NK-92 treated with Interleukin-12 subunit alpha and Interleukin-12 subunit beta, amount 100 ng/mL, for 24 hours (cell line): ENCODE measurements at regions not wholly inside any gene's neighbourhood (a gene's known extent, or its start where the extent isn't known, plus 50 kb on each side); places are given as distances from the start of the nearest gene placed in this dataset.
"Not testable (repeated sequence)": the region's sequence is repeated elsewhere in the genome, so short reads cannot be mapped to it uniquely, and the experiment has no call there.

ENCODE experiments used
- DNase-seq: peaks from one replicate; lab custom pipeline; 2025; lab: John Stamatoyannopoulos, UW

GRCh38 chr6:115545672-115545986, 515.1 kb downstream of the FRK start:
- DNase-seq, result no peak

GRCh38 chr6:115544765-115545671, 515.7 kb downstream of the FRK start:
- DNase-seq, result no peak

DNA sequence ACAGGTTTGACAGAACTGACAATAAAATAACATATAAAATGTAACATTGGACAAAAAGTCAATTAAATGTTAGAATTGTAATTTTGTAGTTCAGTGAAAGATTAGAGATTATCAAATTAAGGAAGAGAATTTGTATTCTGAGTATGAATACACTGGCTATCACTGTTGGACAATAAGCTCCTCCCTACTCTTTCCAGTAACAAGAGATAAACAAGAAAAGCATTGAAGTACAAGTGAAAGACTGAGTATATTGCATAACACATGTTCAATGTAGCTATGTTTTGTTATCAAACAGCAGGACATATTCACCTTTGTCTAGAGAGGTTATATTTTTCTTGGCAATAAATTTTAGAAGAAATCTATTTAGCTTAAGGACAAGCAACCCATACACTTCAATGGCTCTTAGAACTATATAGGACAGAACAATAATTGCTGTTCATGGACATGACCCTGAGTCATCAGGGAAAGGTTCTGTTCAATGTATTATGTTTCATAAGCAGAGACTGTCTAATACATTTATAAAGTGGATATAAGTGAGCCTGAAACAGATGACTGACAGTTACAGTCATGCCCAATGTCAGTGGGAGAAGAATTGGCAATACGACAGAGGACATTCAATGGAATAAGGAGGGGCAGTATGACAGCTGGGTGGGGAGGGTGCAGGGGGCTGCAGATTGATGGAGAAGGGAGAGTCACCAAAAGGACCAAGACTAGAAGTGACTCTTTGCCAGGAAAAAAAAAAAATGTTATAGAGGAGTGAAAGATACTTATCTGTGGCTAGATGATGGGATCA, 520.4 kb downstream of the FRK start:
- DNase-seq, result no peak

GRCh38 chr6:115539531-115539930, 521.2 kb downstream of the FRK start:
- DNase-seq, result no peak

DNA sequence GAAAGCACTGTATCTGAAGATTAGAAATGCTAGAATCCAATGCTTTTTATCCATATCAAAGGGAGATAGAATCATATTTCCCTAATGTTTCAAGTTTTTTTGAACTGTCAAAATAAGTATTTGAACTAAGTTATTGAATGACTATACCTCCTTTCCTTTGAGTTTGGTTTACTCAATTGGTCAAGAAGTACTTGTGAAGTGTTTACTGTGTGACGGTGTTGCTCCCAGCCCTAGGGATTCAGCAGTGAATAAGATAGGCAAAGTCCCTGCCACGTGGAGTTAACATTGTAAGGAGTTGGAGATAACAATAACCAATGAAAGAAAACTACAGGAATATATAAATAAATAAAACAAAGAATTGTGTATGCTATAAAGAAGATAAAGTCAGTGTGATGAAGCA, 535.9 kb downstream of the FRK start:
- no peak for DNase-seq

DNA sequence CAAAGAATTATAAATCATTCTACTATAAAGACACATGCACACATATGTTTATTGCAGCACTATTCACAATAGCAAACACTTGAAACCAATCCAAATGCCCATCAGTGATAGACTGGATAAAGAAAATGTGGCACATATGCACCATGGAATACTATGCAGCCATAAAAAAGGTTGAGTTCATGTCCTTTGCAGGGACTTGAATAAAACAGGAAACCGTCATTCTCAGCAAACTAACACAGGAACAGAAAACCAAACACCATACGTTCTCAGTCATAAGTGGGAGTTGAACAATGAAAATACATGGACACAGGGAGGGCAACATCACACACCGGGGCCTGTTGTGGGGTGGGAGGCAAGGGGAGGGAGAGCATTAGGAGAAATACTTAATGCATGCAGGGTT, 538.9 kb downstream of the FRK start:
- not testable (repeated sequence) for DNase-seq

GRCh38 chr6:115514656-115515055, 546.0 kb downstream of the FRK start:
- no peak for DNase-seq

GRCh38 chr6:115512923-115513322, 547.8 kb downstream of the FRK start:
- DNase-seq, result no peak

GRCh38 chr6:115511771-115512170, 548.9 kb downstream of the FRK start:
- DNase-seq, result no peak

DNA sequence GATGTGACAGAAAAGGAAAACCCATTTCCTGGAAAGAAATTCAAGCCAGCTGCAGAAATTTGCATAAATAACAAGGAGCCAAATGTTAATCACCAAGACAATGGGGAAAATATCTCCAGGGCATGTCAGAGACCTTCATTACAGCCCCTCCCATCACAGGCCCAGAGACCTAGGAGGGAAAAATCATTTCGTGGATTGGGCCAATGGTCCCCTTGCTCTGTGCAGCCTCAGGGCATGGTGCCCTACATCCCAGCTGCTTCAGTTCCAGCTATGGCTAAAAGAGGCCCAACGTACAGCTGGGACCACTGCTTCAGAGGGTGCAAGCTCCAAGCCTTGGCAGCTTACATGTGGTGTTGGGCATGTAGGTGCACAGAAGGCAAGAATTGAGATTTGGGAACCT, 558.3 kb downstream of the FRK start:
- DNase-seq, result not testable (repeated sequence)

DNA sequence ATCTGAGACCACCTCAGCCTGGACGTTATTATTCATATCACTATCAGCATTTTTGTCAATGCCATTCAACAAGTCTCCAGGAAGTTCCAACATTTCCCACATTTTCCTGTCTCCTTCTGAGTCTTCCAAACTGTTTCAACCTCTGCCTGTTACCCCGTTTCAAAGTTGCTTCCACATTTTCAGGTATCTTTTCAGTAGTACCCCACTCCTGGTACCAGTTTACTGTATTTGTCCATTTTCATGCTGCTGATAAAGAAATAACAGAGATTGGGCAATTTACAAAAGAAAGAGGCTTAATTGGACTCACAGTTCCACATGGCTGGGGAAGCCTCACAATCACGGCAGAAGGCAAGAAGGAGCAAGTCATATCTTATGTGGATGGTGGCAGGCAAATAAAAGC, 565.5 kb downstream of the FRK start:
- DNase-seq, result no peak

DNA sequence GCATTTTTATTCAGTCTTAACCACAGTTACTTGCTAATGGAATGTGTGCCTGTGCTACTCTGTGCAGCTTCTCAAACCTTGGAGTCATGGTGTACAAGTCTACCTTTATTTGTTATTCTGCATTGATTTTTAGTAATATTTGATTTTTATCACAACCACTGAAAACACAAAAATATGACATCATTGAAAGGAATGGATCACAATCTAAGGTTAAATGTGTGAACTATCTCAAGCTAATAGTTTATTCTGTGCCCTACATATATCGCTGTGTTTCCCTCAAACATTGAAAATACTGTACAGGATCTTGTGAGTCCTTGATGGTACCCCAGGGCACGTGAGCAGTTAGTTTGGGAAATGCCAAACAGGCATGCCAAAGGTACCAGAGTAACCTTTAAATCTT, 573.4 kb downstream of the FRK start:
- no peak for DNase-seq

GRCh38 chr6:115485400-115485799, 575.3 kb downstream of the FRK start:
- DNase-seq, result no peak

GRCh38 chr6:115480543-115480942, 580.1 kb downstream of the FRK start:
- DNase-seq, result not testable (repeated sequence)

DNA sequence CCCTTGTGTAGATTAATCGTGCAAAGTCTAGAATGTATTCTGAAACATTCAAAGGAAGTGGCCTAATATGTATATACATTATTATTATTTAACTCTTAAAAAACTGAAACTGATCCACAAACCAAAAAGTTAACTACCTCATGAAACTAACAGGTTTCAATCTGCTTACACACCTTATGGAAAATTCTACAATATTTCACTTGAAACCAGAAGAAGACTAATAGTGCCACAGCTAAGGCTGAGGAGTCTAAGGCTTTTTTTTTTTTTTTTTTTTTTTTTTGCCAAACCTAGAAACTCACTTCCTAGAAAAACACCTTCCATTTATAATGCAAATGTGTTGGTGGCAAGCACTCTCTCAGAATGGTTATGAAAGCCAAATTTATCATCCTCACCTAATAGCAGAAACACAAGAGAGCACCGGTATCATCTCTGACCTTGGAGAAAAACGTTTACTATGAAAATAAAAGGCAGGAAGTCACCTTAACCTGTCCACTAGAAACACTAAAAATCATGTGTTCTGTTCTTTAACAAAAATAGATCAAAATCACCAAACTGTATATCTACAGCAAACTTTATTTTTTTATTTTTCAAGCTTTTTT, 586.1 kb downstream of the FRK start:
- DNase-seq, result no peak

- no peak for DNase-seq
Measured at GRCh38 chr6:115468272-115469005, 592.3 kb downstream of the FRK start.

DNA sequence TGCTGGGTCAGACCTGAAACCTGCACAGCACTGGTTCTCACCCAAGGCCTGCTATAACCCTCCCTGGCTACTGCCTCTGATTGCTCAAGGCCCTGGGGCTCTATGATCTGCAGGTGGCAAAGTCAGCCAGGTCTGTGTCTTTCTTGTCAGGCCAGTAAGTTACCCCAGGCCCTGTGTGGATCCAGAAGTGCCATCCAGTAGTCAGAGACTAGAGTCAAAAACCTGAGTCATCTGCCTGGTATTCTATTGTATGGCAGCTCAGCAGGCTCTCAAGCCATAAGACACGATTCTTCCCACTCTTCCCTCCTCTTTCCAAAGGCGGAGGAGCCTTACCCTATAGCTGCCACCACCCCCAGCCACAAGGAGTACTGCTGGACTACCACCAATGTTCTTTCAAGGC, 593.0 kb downstream of the FRK start:
- DNase-seq, result no peak

GRCh38 chr6:115460913-115461312, 599.8 kb downstream of the FRK start:
- DNase-seq, result no peak

DNA sequence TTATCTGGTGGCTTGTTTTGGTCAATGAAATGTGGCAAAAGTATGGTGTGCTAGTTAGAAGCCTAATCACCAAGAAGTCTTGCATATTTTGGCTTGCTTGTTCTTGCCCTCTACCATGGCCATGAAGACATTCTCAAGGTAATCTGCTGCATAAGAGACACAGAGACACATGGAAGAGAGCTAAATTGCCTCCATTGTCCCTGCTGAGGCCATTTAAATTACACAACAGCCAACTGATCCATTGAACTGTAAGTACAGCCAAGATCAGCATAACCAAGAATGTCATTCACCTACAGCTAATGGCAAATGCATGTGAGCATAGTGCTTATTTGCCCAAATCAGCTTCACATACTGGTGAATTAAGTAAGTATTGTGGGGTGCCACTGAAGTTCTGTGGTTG, 603.8 kb downstream of the FRK start:
- no peak for DNase-seq

- no peak for DNase-seq
Measured at GRCh38 chr6:115443825-115444478, 616.7 kb downstream of the FRK start.

DNA sequence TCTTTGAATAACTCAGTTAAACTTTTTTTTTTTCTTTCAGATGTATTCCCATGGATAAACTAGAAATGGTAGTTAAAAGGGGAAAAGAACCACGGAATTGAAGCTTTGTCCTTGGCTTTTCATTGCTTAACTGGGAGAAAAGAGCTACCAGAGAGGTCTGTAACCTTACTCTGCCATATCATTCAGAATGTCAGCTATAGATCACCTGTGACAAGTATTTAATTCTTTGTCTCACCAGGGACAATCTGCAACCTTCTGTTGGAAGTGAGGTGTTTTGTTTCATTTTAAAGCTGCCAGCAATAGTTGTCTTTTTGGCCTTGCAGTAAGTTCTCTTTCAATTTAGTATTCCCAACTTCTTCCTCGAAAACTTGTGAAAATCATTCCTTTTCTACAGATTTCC, 618.4 kb downstream of the FRK start:
- DNase-seq, result no peak

DNA sequence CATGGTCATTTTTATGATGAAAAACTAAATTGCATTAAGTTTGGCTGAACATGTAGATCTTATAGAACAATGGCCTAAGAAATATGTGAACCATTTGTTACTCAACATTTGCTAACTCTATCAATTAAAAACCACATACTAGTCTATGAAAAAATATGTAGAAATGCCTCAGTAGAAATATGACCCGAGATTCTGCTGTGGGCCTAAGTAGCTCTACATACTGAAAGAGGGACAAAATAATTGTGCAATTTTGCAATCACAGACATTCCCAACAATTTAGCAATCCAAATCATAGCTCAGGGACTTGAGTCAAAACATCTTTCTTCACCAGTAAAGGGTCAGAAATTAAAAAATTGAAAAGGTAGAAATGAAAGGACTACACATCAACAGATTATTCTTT, 619.0 kb downstream of the FRK start:
- no peak for DNase-seq
